ENCODE measurements at regions not wholly inside any gene's neighbourhood (a gene's known extent, or its start where the extent isn't known, plus 50 kb on each side); places are given as distances from the start of the nearest gene placed in this dataset.

DNA sequence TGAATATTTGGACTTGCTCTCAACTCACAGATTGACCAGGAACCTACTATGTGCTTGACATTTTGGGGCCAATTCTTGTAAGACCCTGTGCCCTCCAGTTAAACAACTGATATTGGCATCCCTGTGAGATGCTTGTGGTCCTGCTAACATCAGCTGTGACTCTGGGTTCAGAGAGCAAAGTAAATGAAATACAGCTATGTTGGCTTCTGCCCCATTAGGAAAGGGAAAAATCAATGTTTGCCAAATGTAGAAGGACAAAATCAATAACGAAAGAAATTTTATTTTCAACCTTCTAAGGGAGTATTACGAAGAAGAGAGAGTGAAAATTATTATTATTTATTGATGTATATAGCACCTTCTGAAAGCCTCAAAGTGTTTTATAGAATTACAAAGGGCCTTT is 266.9 kb upstream of the ARID1B start:
- DNase-seq = no peak

DNA sequence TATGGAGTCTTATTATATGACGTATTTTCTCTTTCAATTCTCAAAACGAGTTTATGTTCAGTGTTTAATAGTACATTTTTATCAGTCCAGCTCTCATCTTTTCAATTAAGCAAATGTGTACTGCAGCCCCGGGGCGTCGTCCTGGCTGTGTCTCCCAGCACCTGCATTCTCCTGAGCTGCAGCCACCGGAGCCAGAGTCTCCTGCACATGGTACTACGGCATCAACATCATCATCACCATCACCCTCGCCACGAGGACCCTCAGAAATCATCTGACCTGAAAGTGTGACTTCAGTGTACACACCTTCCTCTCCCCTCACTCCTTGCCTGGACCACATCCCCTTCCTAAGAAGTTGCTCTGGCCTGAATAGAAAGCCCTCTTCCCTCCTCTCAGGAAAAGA is 267.7 kb upstream of the ARID1B start:
- DNase-seq = no peak

DNA sequence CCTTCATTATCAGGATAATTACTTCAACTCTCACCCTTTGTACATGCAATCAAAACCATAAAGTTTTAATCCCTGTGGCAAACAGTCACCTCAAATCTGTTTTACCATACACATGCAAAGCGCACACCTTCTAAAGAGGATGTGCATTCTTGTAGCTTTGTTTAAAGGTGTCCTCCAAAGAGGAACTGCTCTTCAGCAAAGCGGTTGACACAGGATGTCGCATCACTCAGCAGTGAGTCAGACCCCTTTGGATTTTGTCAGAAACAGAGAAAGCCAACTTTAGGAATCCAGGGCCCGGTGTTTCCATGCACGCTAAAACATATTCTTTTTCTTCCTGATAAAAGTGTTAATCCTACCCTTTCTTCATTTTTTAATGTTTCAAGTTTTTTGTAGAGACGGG is 268.3 kb upstream of the ARID1B start:
- DNase-seq = no peak

DNA sequence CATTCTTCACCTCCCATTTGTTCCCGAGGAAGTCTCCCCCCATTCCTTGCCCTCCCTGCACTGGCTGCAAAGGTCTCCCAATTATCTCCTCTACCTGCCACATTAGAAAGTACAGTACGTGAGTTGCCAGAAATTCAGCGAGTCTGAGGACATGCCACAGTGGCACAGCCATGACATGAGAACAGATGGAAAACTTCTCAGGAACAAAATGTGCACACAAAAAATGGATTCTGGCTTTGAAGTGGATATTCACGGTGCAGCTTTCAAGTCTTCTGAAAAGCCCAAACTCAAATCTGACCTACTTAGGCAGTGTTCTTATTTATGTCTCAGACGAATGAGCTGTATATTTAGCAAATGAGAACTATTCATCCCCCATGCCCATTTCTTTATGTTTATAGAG is 269.1 kb upstream of the ARID1B start:
- no peak for DNase-seq

DNA sequence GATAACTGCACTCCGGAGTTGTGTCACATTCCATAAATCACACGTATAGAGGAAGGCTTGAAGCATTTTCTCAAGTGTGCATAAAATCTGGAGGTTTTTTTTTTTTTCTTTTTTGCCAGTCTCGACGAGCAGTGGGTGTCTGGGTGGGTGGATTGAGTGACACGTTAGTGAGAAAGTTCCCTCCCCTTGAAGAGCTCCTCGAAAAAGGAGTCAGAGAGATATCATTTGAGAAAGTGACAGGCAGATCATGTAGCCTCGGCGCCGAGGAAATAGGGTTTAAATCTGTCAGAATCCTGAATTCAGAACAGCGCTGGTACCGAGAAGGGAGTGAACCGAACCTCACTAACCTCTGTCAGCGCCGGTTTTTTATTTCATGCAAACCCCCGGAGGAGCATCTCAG is 269.5 kb upstream of the ARID1B start:
- no peak for DNase-seq

DNA sequence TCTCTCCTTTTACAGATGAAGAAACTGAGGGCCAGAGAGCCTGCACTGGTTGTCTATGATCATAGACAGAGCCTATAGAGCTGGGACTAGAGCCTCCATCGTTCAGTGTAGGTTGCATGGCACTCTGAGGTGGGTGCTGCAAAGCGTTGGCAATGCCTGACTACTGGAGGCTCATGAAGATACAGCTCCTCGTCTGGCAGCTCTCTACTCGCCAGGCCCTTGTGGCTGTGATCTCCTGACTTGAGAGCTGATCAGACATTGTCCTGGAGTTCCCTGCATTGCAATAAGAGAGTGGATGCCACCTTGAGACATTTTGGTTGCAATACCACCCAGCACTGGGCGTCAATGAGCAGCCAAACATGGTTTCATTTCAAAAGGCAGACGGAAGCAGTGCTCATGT is 270.1 kb upstream of the ARID1B start:
- DNase-seq = no peak

DNA sequence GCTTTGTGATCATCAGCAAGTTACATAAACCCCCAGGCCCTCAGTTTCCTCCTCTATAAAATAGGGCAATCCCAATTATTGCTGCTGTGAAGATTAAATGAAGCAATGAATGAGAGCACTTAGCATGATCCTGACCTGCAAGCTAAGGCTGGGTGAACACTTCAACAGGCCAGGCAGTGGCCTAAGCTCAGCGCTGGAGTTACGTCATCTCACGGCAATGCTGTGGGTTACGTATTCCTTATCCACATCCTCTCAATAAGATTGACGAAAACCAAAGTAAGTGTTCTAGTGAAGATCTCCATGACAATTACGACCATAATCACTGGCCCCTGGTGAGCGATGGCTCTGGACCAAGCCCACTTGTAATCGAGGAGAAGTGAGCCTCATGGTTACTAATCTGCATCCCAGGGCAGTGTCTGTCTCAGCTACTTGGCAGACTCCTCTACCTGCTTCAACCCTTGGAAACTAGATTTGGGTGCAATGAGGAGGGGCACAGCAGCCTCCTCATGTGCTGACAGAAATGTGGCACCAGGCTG is 274.1 kb upstream of the ARID1B start:
- DNase-seq = no peak

DNA sequence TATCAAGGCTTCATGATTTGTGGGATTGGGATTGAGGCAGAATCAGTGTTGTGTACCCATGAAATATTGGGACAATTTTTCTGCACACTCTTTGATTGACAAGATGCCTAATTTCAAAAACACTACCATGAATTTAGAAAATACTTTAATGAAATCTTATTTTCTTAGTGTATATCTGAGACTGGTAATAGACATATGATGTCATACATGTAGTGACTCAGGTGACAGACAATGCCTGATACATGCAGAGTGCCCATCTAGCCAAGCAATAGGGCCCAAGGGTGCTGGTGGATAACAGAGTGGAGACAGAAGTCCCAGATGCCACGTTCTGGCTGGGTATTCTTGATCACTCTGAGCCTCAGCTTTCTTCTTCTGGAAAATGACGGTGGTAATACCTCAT is 279.6 kb upstream of the ARID1B start:
- DNase-seq = no peak

DNA sequence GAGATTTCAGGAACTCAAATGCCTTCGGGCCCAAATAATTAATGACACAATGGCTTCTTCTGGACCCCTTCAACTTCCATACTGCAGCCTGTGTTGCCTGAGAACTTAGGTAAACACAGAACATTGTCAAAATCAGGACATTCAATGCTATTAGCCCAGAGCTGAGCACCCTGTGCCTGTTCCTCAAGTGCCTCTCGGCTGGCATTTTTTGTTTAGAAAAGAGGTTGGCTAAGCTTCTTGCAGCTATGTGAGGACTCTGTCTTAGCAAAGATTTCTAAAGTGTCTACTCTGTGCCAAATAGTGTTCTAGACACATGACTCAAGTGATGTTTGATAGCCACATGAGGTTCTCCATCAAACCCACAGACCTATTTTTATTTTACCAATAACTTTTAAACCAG is 289.3 kb upstream of the ARID1B start:
- no peak for DNase-seq

DNA sequence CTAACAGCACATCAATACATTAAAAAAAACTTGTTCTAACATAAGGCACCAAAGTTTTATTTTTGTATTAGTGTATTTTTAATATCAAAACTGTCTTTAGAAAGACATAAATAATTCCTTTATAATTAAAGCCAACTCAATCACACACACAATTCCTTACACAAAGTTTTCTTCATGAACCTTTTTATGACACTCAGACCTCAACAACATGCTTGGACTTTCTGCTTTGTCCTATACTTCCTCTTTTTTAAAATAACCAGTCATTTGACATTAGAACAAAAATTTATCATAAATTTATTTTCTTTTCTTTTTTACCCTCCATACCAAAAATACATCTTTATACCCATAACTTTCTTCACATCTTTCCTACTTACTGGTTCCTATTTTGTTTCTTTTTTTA is 292.0 kb upstream of the ARID1B start:
- no peak for DNase-seq

DNA sequence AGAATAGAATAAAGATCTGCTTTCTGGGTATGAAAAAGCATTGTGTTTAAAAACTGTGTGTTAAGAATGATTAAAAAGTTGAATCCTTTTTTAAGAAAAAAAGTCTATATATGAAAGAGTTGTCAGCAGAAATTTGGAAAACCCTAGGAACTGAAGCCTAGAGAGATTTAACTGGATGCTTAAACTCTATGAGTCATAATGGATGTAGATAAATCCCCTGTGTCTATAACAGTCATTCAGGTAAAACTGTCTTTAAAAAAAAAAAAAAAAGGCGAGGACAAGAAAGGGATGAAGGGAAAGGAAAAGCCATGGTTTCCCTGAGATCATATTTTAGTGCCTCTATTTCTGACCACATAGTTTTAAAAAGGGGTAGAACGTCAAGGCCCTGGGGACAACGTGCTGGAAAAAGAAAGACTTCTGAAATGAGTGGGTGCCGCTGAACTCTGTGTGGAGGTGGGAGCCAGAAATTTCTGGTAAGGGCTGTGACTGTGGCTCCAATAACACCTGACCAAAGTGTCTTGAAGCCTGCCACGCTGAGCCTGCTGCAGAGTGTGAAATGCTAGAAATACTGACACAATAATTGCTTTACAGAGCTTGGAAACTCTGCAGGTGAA is 302.6 kb upstream of the ARID1B start:
- DNase-seq = no peak

DNA sequence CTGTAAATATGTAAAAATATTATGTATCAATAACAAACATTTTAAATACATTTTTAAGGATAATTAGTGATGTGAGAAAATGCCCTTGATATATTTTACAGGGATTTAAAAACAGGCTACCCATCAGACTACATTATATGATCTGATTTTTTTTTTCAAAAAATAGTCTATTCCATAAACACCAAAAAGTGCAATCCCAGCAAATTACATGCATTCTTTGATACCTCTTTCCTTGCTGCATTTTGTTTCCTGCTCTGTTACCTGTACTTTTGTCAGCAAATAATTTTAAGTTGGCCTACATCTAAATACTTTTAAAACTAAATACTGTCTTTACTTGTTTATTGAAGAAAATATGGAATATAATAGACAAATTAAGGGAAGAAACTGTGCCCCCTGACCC is 306.2 kb upstream of the ARID1B start:
- DNase-seq = no peak

DNA sequence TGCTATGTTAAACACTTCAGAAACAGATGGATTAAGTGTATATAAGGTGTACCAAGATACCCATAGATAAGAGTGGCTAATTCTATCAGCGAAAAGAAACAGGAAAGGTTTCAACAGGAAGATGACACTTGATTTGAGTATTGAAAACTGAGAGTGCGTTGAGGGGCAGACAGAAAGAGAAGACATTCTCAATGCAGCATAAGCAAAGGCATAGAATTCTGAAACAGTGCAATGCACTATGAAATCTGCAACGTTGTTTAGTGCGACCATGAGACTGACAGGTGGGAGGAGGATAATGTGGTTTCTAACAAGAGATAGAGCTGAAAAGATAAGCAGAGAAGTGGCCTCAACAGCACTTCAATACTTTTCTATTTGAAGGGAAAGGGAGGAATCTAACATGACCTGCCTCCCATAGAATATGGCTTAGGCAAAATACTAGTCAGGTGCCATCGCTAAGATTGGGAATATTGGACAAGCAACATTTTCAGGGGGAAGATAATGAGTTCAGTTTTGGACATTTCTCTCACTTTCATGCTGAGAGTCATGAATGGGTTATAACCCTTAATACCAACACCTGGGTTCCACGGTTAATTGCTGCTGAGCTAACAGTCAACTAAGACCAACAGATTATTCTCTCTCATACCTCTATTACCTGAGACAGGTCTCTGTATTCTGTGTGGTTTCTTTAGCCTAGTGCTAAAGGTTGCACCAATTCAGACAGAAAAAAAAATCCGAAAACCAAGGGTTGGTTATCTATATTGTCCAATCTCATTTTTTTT is 312.9 kb upstream of the ARID1B start:
- no peak for DNase-seq

DNA sequence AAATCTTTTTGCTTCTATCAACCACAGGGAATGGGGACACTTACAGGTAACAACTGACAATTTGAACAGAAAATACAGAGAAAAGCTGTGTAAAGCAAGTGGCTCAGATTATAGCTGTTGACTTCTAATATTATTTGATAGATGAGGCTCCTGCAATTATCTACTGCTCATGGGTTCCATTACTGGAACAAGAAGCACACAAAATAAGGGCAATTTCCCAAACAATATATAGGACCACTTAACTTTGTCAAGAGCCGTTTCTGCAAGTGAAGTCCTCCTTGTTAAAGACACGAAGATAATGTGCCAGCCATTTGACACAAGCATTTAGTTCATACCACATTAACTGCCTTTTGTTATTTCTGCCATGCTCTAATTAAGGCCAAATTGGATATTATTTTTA is 315.5 kb upstream of the ARID1B start:
- DNase-seq = no peak

DNA sequence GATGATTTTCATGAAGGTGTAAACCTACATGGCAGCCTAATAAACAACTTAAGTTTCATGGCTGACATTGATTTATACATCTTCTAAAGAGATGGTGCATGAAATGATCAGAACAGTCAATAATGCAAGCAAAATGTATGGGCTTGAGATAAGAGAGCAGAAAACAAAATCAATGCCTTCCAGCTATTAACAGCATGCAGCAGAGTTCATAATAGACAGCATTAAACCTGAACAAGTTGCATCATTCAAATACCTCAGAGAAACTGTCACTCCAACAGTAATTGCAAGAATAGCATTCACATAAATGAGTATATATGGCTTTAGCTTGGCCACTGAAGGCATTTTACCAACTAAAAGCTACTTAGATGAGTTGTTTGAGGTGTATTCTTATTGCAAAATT is 319.6 kb upstream of the ARID1B start:
- DNase-seq = no peak

DNA sequence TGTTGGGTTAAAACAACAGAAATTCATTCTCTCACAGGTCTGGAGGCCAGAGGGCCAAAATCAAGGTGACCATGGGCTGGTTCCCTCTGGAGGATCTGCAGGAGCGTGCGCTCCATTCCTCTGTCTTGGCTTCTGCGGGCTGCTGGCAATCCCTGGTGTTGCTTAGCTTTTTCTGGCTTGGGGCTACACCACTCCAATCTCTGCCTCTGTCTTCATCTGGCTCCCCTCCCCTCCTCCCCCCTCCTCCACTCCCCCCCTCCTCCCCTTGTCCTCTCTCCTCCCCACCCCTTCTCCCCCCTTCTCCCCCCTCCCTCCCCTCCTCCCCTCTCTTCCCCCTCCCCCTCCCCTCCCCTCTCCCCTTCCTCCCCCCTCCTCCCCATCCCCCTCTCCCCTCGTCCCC is 321.3 kb upstream of the ARID1B start:
- DNase-seq = no peak

DNA sequence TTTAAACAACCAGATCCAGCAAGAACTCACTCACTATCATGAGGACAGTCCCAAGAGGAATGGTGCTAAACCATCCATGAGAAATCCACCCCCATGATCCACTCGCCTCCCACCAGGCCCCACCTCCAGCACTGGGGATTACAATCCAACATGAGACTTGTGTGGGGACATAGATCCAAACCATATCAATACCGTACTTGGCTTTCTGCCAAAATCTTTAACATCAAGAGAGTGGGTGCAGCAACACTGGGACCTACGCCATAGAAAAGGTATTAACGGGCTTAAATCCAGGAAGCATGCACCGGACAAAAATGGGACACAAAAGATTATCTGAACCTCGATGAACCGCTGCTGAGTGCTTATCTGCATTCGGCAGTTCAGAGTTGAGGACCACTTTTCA is 322.3 kb upstream of the ARID1B start:
- DNase-seq = no peak

DNA sequence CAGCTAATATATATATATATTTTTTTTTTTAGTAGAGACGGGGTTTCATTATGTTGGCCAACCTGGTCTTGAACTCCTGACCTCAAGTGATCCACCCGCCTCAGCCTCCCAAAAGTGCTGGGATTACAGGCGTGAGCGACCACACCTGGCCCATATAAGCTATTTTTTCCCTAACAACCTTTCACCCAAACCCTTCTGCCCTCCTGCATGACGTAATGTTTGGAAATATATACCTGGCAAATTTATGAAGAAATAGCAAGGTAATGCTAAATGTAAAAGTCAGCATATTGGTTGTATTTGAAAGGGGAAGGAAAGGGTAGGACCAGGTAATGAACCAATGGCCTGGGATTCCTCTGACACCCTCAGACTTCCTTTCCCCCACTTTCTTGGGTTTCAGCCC is 325.5 kb upstream of the ARID1B start:
- DNase-seq = no peak

DNA sequence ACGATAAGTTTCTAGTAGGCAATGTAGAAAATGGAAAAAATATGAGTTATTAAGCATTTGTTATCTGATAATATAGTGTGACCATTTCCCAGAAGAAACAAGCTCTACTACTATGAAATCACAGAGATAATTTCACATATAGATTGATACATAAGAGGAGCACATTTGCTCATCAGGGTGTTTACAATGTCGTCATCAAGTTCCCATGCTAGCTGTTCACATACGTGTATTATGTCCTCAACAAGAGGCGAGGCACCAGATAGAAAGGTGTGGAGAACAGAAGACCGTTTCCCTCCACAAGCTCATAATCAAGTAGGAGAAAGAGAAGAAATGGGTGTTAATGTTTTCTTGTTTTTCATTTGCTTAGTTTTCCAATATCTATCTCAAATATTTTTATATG is 326.1 kb upstream of the ARID1B start:
- no peak for DNase-seq

DNA sequence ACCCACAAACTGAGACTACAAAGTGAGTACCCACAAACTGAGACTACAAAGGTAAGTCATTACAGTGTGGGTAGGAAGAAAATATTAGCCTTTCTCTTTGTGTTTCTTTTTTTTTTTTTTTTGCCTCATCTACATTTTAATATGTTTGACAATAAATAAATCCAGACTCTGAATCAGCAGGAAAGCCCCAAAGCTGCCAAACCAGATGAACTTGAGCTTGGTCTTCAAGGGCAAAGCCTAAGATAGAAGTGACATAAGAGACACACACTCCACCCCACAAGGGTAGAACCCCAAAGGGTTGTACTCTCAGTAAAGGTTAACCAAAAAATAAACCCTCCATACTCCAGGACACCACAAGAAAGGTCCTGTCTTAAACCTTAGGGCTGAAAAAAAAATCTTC is 326.8 kb upstream of the ARID1B start:
- no peak for DNase-seq

DNA sequence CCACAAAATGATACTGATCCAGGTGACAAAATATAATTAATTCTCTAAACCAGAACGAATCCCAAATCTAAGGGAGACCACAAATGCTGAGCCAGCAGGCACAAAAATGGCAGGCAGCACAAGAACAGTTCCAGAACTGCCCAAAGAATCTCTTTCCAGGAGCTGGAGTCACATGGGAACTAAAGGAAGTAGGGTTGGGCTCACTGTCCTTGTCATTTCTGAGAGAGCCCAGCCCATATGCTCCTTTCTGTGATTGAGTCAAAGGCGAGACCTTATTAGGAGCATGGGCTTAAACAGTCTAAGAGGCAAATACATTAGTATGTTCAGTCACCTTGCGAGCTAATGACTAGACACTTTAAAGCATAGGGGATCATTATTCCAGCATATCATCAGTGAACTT is 327.6 kb upstream of the ARID1B start:
- no peak for DNase-seq

DNA sequence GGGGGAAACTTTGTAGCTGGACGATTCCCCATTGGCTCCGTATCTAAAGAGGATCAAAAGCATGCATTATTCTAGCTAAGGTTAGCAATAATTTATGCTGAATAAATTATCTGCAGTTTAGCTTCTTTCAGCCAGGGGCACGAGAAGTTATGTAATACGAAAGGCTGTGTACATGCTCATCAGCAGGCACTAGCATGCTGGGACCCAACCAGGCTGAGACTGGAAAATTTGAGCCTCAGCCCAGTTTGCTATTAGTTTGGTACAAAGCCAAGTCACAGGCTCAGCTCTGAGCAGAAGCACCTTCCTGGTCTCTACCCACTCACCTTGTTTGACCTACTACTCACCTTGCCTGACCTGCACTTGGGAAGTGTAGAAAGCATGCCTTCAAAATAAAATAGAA is 328.1 kb upstream of the ARID1B start:
- no peak for DNase-seq

DNA sequence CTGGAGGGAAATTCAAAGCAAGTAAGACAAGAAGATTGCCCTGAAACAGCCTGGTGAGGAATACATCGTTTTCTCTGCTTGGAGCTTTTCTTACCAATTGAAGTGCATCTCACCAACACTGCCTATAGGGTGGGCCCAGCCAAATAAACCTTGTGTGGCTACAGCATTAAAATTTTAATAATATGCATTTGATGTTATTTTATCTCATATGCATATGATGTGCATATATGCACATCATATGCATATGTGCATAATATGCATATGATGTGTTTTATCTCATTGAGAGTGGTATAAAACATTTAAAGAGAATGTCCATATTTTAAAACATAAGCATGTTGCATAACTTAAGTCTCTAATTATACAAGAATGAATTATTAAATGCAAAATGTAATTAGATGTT is 328.6 kb upstream of the ARID1B start:
- no peak for DNase-seq

DNA sequence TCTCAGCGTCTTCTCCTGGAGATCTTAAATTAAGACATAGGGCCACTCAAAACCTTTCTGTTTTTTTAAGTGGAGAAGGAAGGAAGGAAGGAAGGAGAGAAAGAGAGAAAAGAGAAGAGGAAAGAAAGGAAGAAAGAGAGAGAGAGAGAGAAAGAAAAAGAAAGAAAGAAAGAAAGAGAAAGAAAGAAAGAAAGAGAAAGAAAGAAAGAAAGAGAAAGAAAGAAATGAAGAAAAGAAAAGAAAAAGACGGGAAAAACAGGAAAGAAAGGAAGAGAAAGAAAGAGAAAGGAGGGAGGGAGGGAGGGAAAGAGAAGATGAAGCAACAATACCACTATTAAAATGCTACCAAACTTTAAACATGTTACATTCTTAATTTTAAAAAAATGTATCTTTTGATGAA is 336.5 kb upstream of the ARID1B start:
- DNase-seq = no peak

DNA sequence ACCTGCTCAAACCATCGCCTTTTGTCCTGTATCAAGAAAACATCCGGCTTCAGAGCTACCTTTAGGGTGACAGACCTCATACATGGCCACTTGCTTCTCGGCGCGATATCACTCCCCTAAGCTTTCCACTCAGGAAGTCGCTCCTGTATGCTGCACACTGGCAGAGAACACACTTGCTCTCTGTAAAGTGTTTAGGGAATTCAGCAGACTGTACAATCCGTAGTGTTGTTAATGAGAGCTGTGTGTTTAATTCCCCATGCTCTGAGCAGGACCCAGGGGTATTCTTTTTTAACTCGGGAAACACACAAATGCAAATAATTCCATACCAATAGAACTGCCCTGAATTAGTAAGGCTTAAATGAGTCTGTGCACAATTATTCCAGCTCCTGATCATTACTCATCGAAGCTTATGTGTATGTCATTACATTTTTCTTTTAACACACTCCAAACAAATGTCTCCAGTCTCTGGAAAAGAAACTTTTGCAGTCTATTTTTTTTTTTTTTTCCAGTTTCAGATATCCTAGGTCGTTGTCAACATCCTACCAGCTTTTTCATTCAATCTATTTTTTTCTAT is 338.7 kb upstream of the ARID1B start:
- DNase-seq = no peak

All from SIG-M5 (cell line).